D721Med (cell line): ENCODE measurements at regions not wholly inside any gene's neighbourhood (a gene's known extent, or its start where the extent isn't known, plus 50 kb on each side); places are given as distances from the start of the nearest gene placed in this dataset.

Experiments used
- DNase-seq: peaks from one replicate; pipeline ENCODE4 v3.0.0; 2011; ENCODE audit warnings: low spot score; ENCODE audit not compliant: insufficient read length
- FAIRE-seq: peaks from 2 replicates; lab custom pipeline; 2011; peaks lifted over from hg19 to GRCh38; lab: Jason Lieb, UNC
- TF ChIP-seq, protein P1 (sequence below): IDR thresholded peaks from 2 replicates; pipeline ENCODE4 v1.5.1; 2012; ENCODE audit warnings: mild to moderate bottlenecking, control low read depth; ENCODE audit not compliant: insufficient read depth; ENCODE audit errors: missing control alignments

DNA sequence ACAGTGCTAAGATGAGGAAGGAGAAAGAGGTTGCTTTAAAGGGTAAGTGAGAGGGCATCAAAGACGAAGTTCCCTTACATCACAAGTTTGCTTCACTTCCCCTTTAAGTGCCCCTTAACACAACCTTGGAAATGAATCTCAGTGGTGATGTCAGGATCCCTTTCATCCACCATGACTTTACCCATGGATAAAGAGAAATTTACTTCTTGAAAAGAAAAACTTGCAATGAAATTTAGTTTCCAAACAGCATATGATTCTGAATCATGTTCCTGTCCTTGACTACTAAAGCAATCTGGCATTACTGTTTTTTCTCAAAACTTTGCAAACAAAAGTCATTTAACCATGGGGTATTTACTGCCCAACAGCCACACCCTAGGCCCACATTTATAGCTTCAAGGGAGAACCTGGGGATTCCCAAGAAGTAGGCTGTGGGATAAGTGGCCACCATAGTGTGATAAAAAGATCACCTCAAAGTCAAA is 135.9 kb downstream of the ITGB8 start:
- DNase-seq (no peak), FAIRE-seq (no peak)
- TF ChIP-seq, protein P1, sequence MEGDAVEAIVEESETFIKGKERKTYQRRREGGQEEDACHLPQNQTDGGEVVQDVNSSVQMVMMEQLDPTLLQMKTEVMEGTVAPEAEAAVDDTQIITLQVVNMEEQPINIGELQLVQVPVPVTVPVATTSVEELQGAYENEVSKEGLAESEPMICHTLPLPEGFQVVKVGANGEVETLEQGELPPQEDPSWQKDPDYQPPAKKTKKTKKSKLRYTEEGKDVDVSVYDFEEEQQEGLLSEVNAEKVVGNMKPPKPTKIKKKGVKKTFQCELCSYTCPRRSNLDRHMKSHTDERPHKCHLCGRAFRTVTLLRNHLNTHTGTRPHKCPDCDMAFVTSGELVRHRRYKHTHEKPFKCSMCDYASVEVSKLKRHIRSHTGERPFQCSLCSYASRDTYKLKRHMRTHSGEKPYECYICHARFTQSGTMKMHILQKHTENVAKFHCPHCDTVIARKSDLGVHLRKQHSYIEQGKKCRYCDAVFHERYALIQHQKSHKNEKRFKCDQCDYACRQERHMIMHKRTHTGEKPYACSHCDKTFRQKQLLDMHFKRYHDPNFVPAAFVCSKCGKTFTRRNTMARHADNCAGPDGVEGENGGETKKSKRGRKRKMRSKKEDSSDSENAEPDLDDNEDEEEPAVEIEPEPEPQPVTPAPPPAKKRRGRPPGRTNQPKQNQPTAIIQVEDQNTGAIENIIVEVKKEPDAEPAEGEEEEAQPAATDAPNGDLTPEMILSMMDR: no peak

DNA sequence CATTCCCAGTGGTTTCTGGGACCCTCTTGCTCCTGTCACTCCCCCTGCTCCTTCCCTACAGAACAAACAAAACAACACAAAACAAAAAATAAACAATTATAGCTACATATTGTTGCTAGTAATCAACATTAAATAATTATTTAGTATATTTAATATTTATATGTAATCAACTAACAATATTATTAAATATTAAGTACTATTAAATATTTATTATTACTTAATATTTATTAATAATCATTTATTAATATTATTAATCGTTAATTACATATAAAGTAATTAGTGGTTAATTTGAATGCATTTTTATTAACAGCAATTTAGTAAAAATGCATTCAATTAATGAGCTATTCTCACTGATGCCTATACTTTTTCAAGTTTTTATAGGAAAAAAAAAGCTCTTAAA is 139.4 kb downstream of the ITGB8 start:
- TF ChIP-seq, protein P1: no peak
- DNase-seq: no peak
- FAIRE-seq: no peak

DNA sequence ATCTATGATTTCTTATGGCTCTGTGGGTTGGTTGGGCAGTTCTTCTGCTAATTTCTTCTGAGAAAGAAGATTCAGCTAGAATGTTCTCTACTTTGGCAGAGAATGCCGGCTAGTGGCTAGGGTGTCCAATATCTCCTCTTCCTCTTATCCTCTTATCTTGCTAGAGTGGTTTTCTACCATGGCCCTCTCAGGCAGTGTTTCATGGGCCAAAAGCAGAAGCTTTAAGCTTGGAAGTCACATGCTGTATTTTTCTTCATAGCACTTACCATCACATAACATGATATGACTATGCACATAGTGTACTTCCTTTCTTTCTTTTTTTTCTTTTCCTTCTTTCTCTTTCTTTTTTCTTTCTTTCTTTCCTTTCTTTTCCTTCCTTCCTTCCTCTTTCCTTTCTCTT is 140.0 kb downstream of the ITGB8 start:
- TF ChIP-seq, protein P1: no peak
- FAIRE-seq: no peak
- DNase-seq: no peak

DNA sequence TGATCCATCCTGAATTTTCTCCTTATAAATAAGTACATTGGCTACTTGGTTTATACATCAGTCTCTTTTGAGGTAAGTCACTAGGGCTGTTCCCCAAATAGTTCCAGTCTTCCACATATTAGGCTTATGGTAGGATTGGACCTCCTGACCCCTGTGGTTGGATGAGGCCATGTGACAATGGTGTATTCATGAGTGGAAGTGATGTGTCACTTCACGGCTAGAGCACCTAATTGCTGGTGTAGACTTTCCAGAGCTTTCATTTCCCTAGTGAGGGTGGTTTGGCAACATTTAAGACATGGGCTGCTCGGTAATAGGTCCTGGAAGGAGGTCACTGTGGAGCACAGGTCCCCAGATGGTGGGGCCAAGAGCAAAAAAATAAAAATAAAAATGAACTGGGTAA is 141.2 kb upstream of the ABCB5 start:
- DNase-seq (no peak), FAIRE-seq (no peak)
- TF ChIP-seq, protein P1: no peak

DNA sequence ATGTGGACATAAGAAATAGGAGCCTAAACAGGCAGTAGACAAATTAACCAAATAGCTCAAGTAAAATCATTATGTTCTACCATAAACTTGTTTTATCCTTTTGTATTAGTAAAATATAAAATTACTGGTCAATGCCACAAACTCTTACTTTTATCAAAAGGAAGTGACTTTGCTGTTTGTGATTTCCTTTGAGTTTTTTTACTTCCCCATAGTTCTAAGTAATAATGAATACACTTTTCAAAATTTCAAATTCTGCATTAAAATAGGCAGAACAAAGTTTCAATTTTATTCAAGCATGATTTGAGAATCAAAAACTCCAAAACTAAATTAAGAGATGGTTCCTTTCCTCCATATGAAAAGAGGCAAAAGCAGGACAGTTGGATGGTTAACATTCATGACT is 139.7 kb upstream of the ABCB5 start:
- FAIRE-seq (no peak), DNase-seq (no peak)
- TF ChIP-seq, protein P1: no peak

DNA sequence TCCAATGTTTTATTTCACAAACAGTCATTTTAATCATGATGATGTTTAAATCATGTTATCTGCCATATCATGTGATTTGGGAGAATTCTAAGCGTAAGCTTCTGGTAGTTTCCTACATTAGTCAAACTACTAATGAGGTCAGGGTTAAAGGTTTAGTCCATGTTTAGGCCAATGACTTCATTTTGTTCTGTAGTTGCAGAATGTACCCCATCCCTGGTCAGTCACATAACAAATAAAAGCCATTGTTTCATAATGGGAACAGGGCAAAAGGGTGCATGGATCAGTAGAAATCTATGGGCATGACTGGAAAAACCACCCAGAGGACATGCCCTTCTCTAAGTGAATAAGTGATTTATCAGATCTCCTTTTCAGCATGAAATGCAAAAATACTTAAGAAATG is 138.4 kb upstream of the ABCB5 start:
- FAIRE-seq (no peak), DNase-seq (no peak)
- TF ChIP-seq, protein P1: no peak

DNA sequence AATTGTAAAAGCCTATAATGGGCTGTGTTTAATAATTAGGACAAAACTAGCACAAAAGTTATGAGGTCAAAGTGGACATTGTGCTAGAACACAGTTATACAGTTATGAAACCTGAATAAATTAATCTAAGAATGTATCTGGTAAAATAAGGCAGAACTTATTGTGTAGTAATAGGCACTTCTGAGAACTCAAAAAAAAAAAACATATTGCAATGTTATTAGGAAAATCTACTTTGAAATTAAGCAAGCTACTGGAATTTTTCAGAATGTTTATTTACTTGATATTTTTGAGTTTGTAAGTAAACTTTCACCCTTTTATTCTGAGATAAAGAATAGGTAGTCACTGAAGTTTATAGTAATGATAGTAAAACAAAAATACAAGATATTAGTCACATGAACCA is 135.8 kb upstream of the ABCB5 start:
- TF ChIP-seq, protein P1: no peak
- DNase-seq (no peak), FAIRE-seq (no peak)
